DND-41 (cell line): ENCODE measurements at regions not wholly inside any gene's neighbourhood (a gene's known extent, or its start where the extent isn't known, plus 50 kb on each side); places are given as distances from the start of the nearest gene placed in this dataset.

Experiments
- ATAC-seq: fragments of 200-7000 bp; cut with Tn5 transposase; 3 replicates; pipeline ENCODE4 v1.9.1; 2021; ENCODE audit warnings: low read depth; ENCODE audit not compliant: insufficient read depth
- DNase-seq: peaks from one replicate; pipeline ENCODE4 v3.0.0-alpha.2; 2020
- H2AFZ ChIP-seq: 2 replicates; pipeline ENCODE4 v1.6.0; 2012; ENCODE audit warnings: low read depth, low read length
- H3K27ac ChIP-seq: 2 replicates; pipeline ENCODE4 v1.5.1; 2012; ENCODE audit warnings: low read length, inconsistent platforms
- H3K27me3 ChIP-seq: fragments of 200-600 bp; sonication (generic); 2 replicates; pipeline ENCODE4 v1.6.0; 2012; ENCODE audit warnings: low read length, mild to moderate bottlenecking, inconsistent platforms; ENCODE audit not compliant: insufficient read depth, poor library complexity
- H3K36me3 ChIP-seq: 2 replicates; pipeline ENCODE4 v1.5.1; 2012; ENCODE audit warnings: low read length, inconsistent platforms; ENCODE audit not compliant: insufficient read depth
- H3K4me1 ChIP-seq: 2 replicates; pipeline ENCODE4 v1.5.1; 2012; ENCODE audit warnings: mild to moderate bottlenecking, low read length; ENCODE audit not compliant: insufficient read depth
- H3K4me2 ChIP-seq: 2 replicates; pipeline ENCODE4 v1.6.0; 2012; ENCODE audit warnings: mild to moderate bottlenecking, moderate library complexity, low read length, inconsistent platforms; ENCODE audit not compliant: insufficient read depth
- H3K4me3 ChIP-seq, 2 experiments: fragments of 200-600 bp in 1 of 2; shearing (Covaris generic) in 1 of 2; 2 replicates each; pipeline ENCODE4 v1.5.1; 2012 to 2016; ENCODE audit warnings: inconsistent platforms in 2 of 2, low read length in 2 of 2, mild to moderate bottlenecking in 2 of 2, low read depth in 1 of 2, moderate library complexity in 1 of 2
- H3K79me2 ChIP-seq: 2 replicates; pipeline ENCODE4 v1.6.0; 2012; ENCODE audit warnings: low read length, inconsistent platforms; ENCODE audit not compliant: insufficient read depth
- H3K9ac ChIP-seq: 2 replicates; pipeline ENCODE4 v1.6.0; 2012; ENCODE audit warnings: low read depth, mild to moderate bottlenecking, inconsistent platforms, low read length, moderate library complexity
- H3K9me3 ChIP-seq: 2 replicates; pipeline ENCODE4 v1.5.1; 2012; ENCODE audit warnings: low read length, moderate library complexity, mild to moderate bottlenecking, inconsistent platforms; ENCODE audit not compliant: insufficient read depth, severe bottlenecking
- H4K20me1 ChIP-seq: 2 replicates; pipeline ENCODE4 v1.6.0; 2012; ENCODE audit warnings: low read length; ENCODE audit not compliant: insufficient read depth
- CTCF ChIP-seq: IDR thresholded peaks from 2 replicates; pipeline ENCODE4 v1.5.1; 2012; ENCODE audit warnings: borderline replicate concordance, low read length, moderate library complexity, mild to moderate bottlenecking; ENCODE audit not compliant: poor library complexity, severe bottlenecking; ENCODE audit errors: extremely low read depth
- EZH2 ChIP-seq: IDR thresholded peaks from 3 replicates; pipeline ENCODE4 v1.6.1; 2012; ENCODE audit warnings: borderline replicate concordance, low read depth, mild to moderate bottlenecking, moderate library complexity, low read length, inconsistent platforms; ENCODE audit not compliant: severe bottlenecking

GRCh38 chr21:16979574-16979973 is 533.3 kb upstream of the CXADR start:
- Histone ChIP-seq H3K4me1 (peaks cover 7% of the 10 kb centered on the region), H3K36me3 (no peaks in the 10 kb centered on the region), H3K27me3 (no peaks in the 10 kb centered on the region), H4K20me1 (no peaks in the 10 kb centered on the region), H3K9me3 (no peaks in the 10 kb centered on the region), H2AFZ (no peak overlapping the region), H3K4me2 (no peak overlapping the region), H3K4me3 (no peak overlapping the region), H3K27ac (no peak overlapping the region), H3K79me2 (no peaks in the 10 kb centered on the region), H3K9ac (no peak overlapping the region)
- no peak for TF ChIP-seq EZH2
- no peak for ATAC-seq
- no peak for DNase-seq

GRCh38 chr21:16983420-16983819 is 529.4 kb upstream of the CXADR start:
- ATAC-seq: no peak
- TF ChIP-seq CTCF (no peak), EZH2 (no peak)
- Histone ChIP-seq H2AFZ (no peak overlapping the region), H3K9ac (no peak overlapping the region), H3K79me2 (no peaks in the 10 kb centered on the region), H3K27me3 (no peaks in the 10 kb centered on the region), H3K36me3 (no peaks in the 10 kb centered on the region), H3K27ac (no peak overlapping the region), H3K4me1 (no peaks in the 10 kb centered on the region), H3K9me3 (no peaks in the 10 kb centered on the region), H3K4me2 (no peak overlapping the region), H4K20me1 (no peaks in the 10 kb centered on the region), H3K4me3 (no peak overlapping the region)
- no peak for DNase-seq

GRCh38 chr21:16992448-16992847 is 520.4 kb upstream of the CXADR start:
- Histone ChIP-seq H3K9me3 (no peaks in the 10 kb centered on the region), H3K4me2 (no peak overlapping the region), H3K79me2 (no peaks in the 10 kb centered on the region), H3K36me3 (no peaks in the 10 kb centered on the region), H2AFZ (no peak overlapping the region), H4K20me1 (no peaks in the 10 kb centered on the region), H3K27me3 (no peaks in the 10 kb centered on the region), H3K4me3 (no peak overlapping the region), H3K27ac (no peak overlapping the region), H3K4me1 (no peaks in the 10 kb centered on the region), H3K9ac (no peak overlapping the region)
- TF ChIP-seq CTCF (no peak), EZH2 (no peak)
- DNase-seq (no peak), ATAC-seq (no peak)

GRCh38 chr21:16993416-16994038 is 519.3 kb upstream of the CXADR start:
- H3K27me3 ChIP-seq: no peaks in the 10 kb centered on the region
- H3K36me3 ChIP-seq: no peaks in the 10 kb centered on the region
- no peak overlapping the region for H3K4me3 ChIP-seq
- H3K9me3 ChIP-seq: no peaks in the 10 kb centered on the region
- H3K79me2 ChIP-seq: no peaks in the 10 kb centered on the region
- no peak overlapping the region for H3K9ac ChIP-seq
- TF ChIP-seq CTCF: no peak
- no peak for TF ChIP-seq EZH2
- no peak overlapping the region for H3K4me2 ChIP-seq
- ATAC-seq (no peak), DNase-seq (no peak)
- H3K27ac ChIP-seq: no peak overlapping the region
- no peaks in the 10 kb centered on the region for H4K20me1 ChIP-seq
- H3K4me1 ChIP-seq: no peaks in the 10 kb centered on the region
- no peak overlapping the region for H2AFZ ChIP-seq
